Kidney tubule cell (primary cell): ENCODE measurements at regions not wholly inside any gene's neighbourhood (a gene's known extent, or its start where the extent isn't known, plus 50 kb on each side); places are given as distances from the start of the nearest gene placed in this dataset.
"Not testable (repeated sequence)": the region's sequence is repeated elsewhere in the genome, so short reads cannot be mapped to it uniquely, and the experiment has no call there.

Source experiments
- DNase-seq: peaks from one replicate; pipeline ENCODE4 v3.0.0-alpha.2; 2018; ENCODE audit warnings: low spot score

GRCh38 chr4:173475751-173476150 lies 54.3 kb downstream of the HAND2 start:
- no peak for DNase-seq

GRCh38 chr4:173469622-173470021 lies 60.4 kb downstream of the HAND2 start:
- DNase-seq: no peak

- DNase-seq: no peak
Observed at GRCh38 chr4:173468314-173468713, 61.7 kb downstream of the HAND2 start.

GRCh38 chr4:173466101-173466500 lies 63.9 kb downstream of the HAND2 start:
- DNase-seq: no peak

GRCh38 chr4:173464481-173464880 lies 65.5 kb downstream of the HAND2 start:
- no peak for DNase-seq

- DNase-seq: no peak
Observed at GRCh38 chr4:173463816-173464215, 64.9 kb upstream of the SCRG1 start.

GRCh38 chr4:173461170-173461569 lies 62.3 kb upstream of the SCRG1 start:
- DNase-seq: peak; percentile 15

- no peak for DNase-seq
Observed at GRCh38 chr4:173459857-173460256, 60.9 kb upstream of the SCRG1 start.

- no peak for DNase-seq
Observed at GRCh38 chr4:173457893-173458292, 59.0 kb upstream of the SCRG1 start.

GRCh38 chr4:173451435-173451834 lies 52.5 kb upstream of the SCRG1 start:
- not testable (repeated sequence) for DNase-seq

- no peak for DNase-seq
Observed at GRCh38 chr4:173450281-173450680, 51.4 kb upstream of the SCRG1 start.

GRCh38 chr4:173449380-173449717 lies 50.4 kb upstream of the SCRG1 start:
- no peak for DNase-seq

GRCh38 chr4:173448608-173449379 lies 49.9 kb upstream of the SCRG1 start:
- no peak for DNase-seq
